OCI-LY1 (cell line): ENCODE measurements at regions not wholly inside any gene's neighbourhood (a gene's known extent, or its start where the extent isn't known, plus 50 kb on each side); places are given as distances from the start of the nearest gene placed in this dataset.

Experiments
- EZH2 ChIP-seq: fragments of 200-600 bp; sonication (generic), shearing (Covaris generic); IDR thresholded peaks from 2 replicates; pipeline ENCODE4 v1.8.0; 2017; ENCODE audit warnings: borderline replicate concordance, mixed run types, mild to moderate bottlenecking, antibody characterized with exemption, low read length, moderate library complexity, mixed read lengths
- TF ChIP-seq, protein P1 (sequence below): fragments of 200-600 bp; sonication (generic), shearing (Covaris generic); IDR thresholded peaks from 2 replicates; pipeline ENCODE4 v1.5.1; 2017; ENCODE audit warnings: mild to moderate bottlenecking, antibody characterized with exemption, low read length, moderate library complexity, mixed read lengths

- TF ChIP-seq, protein P1, sequence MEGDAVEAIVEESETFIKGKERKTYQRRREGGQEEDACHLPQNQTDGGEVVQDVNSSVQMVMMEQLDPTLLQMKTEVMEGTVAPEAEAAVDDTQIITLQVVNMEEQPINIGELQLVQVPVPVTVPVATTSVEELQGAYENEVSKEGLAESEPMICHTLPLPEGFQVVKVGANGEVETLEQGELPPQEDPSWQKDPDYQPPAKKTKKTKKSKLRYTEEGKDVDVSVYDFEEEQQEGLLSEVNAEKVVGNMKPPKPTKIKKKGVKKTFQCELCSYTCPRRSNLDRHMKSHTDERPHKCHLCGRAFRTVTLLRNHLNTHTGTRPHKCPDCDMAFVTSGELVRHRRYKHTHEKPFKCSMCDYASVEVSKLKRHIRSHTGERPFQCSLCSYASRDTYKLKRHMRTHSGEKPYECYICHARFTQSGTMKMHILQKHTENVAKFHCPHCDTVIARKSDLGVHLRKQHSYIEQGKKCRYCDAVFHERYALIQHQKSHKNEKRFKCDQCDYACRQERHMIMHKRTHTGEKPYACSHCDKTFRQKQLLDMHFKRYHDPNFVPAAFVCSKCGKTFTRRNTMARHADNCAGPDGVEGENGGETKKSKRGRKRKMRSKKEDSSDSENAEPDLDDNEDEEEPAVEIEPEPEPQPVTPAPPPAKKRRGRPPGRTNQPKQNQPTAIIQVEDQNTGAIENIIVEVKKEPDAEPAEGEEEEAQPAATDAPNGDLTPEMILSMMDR, result no peak
- TF ChIP-seq EZH2, result no peak
Measured at GRCh38 chr6:85712346-85712745, 69.7 kb upstream of the SYNCRIP start.
